ENCODE measurements at regions not wholly inside any gene's neighbourhood (a gene's known extent, or its start where the extent isn't known, plus 50 kb on each side); places are given as distances from the start of the nearest gene placed in this dataset.

- ATAC-seq (ENCODE audit: low read depth) (no peak), DNase-seq (ENCODE audit: low spot score in 2 of 2) (no peak)
- H3K9me3 Mint-ChIP-seq, result no peaks in the 10 kb centered on the region
- H3K4me1 Mint-ChIP-seq, result no peaks in the 10 kb centered on the region
- no peaks in the 10 kb centered on the region for H3K27me3 Mint-ChIP-seq
- no peak overlapping the region for H3K27ac Mint-ChIP-seq
- H3K36me3 Mint-ChIP-seq, result no peaks in the 10 kb centered on the region
- no peak overlapping the region for H3K4me3 Mint-ChIP-seq
These were observed 783.6 kb upstream of the ZEB2 start for GRCh38 chr2:145303536-145303935.

GRCh38 chr2:145302886-145303285 is 783.0 kb upstream of the ZEB2 start:
- no peaks in the 10 kb centered on the region for H3K36me3 Mint-ChIP-seq
- H3K4me3 Mint-ChIP-seq, result no peak overlapping the region
- H3K4me1 Mint-ChIP-seq, result no peaks in the 10 kb centered on the region
- no peak for DNase-seq (ENCODE audit: low spot score in 2 of 2)
- no peaks in the 10 kb centered on the region for H3K27me3 Mint-ChIP-seq
- no peaks in the 10 kb centered on the region for H3K9me3 Mint-ChIP-seq
- no peak overlapping the region for H3K27ac Mint-ChIP-seq
- no peak for ATAC-seq (ENCODE audit: low read depth)

GRCh38 chr2:145302451-145302850 is 782.5 kb upstream of the ZEB2 start:
- no peak for DNase-seq (ENCODE audit: low spot score in 2 of 2)
- Mint-ChIP-seq H3K4me1 (no peaks in the 10 kb centered on the region), H3K9me3 (no peaks in the 10 kb centered on the region), H3K27ac (no peak overlapping the region), H3K36me3 (no peaks in the 10 kb centered on the region), H3K4me3 (no peak overlapping the region), H3K27me3 (peaks cover 1% of the 10 kb centered on the region)
- ATAC-seq (ENCODE audit: low read depth), result no peak

- ATAC-seq (ENCODE audit: low read depth), result no peak
- H3K4me3 Mint-ChIP-seq, result no peak overlapping the region
- H3K9me3 Mint-ChIP-seq, result no peaks in the 10 kb centered on the region
- H3K27ac Mint-ChIP-seq, result no peak overlapping the region
- no peaks in the 10 kb centered on the region for H3K4me1 Mint-ChIP-seq
- no peak for DNase-seq (ENCODE audit: low spot score in 2 of 2)
- peaks cover 1% of the 10 kb centered on the region for H3K27me3 Mint-ChIP-seq
- no peaks in the 10 kb centered on the region for H3K36me3 Mint-ChIP-seq
These were observed 779.4 kb upstream of the ZEB2 start for GRCh38 chr2:145299368-145299767.

GRCh38 chr2:145292166-145292565 is 772.2 kb upstream of the ZEB2 start:
- no peak for ATAC-seq (ENCODE audit: low read depth)
- H3K9me3 Mint-ChIP-seq, result no peaks in the 10 kb centered on the region
- H3K4me3 Mint-ChIP-seq, result no peak overlapping the region
- DNase-seq (ENCODE audit: low spot score in 2 of 2), result no peak
- no peak overlapping the region for H3K27ac Mint-ChIP-seq
- H3K4me1 Mint-ChIP-seq, result no peaks in the 10 kb centered on the region
- H3K27me3 Mint-ChIP-seq, result no peaks in the 10 kb centered on the region
- no peaks in the 10 kb centered on the region for H3K36me3 Mint-ChIP-seq

- DNase-seq (ENCODE audit: low spot score in 2 of 2) (no peak), ATAC-seq (ENCODE audit: low read depth) (no peak)
- Mint-ChIP-seq H3K4me1 (no peaks in the 10 kb centered on the region), H3K36me3 (no peaks in the 10 kb centered on the region), H3K27me3 (no peaks in the 10 kb centered on the region), H3K9me3 (no peaks in the 10 kb centered on the region), H3K4me3 (no peak overlapping the region), H3K27ac (no peak overlapping the region)
These were observed 771.1 kb upstream of the ZEB2 start for GRCh38 chr2:145290986-145291385.

GRCh38 chr2:145289946-145290345 is 770.0 kb upstream of the ZEB2 start:
- H3K9me3 Mint-ChIP-seq, result no peaks in the 10 kb centered on the region
- H3K36me3 Mint-ChIP-seq, result no peaks in the 10 kb centered on the region
- H3K4me3 Mint-ChIP-seq, result no peak overlapping the region
- DNase-seq (ENCODE audit: low spot score in 2 of 2) (no peak), ATAC-seq (ENCODE audit: low read depth) (no peak)
- H3K27me3 Mint-ChIP-seq, result no peaks in the 10 kb centered on the region
- no peak overlapping the region for H3K27ac Mint-ChIP-seq
- no peaks in the 10 kb centered on the region for H3K4me1 Mint-ChIP-seq

GRCh38 chr2:145288650-145289496 is 769.0 kb upstream of the ZEB2 start:
- H3K27me3 Mint-ChIP-seq, result no peaks in the 10 kb centered on the region
- H3K4me1 Mint-ChIP-seq, result no peaks in the 10 kb centered on the region
- no peaks in the 10 kb centered on the region for H3K9me3 Mint-ChIP-seq
- H3K27ac Mint-ChIP-seq, result no peak overlapping the region
- DNase-seq (ENCODE audit: low spot score in 2 of 2) (no peak), ATAC-seq (ENCODE audit: low read depth) (no peak)
- no peaks in the 10 kb centered on the region for H3K36me3 Mint-ChIP-seq
- no peak overlapping the region for H3K4me3 Mint-ChIP-seq

GRCh38 chr2:145287736-145288135 is 767.8 kb upstream of the ZEB2 start:
- no peak overlapping the region for H3K27ac Mint-ChIP-seq
- no peaks in the 10 kb centered on the region for H3K27me3 Mint-ChIP-seq
- DNase-seq (ENCODE audit: low spot score in 2 of 2) (no peak), ATAC-seq (ENCODE audit: low read depth) (no peak)
- H3K36me3 Mint-ChIP-seq, result no peaks in the 10 kb centered on the region
- H3K4me1 Mint-ChIP-seq, result no peaks in the 10 kb centered on the region
- no peak overlapping the region for H3K4me3 Mint-ChIP-seq
- no peaks in the 10 kb centered on the region for H3K9me3 Mint-ChIP-seq

- ATAC-seq (ENCODE audit: low read depth), result no peak
- Mint-ChIP-seq H3K4me1 (no peaks in the 10 kb centered on the region), H3K27me3 (no peaks in the 10 kb centered on the region), H3K36me3 (no peaks in the 10 kb centered on the region), H3K27ac (no peak overlapping the region), H3K9me3 (no peaks in the 10 kb centered on the region), H3K4me3 (no peak overlapping the region)
- no peak for DNase-seq (ENCODE audit: low spot score in 2 of 2)
These were observed 766.9 kb upstream of the ZEB2 start for GRCh38 chr2:145286716-145287275.

- Mint-ChIP-seq H3K9me3 (no peaks in the 10 kb centered on the region), H3K36me3 (no peaks in the 10 kb centered on the region), H3K27me3 (no peaks in the 10 kb centered on the region), H3K4me1 (no peaks in the 10 kb centered on the region), H3K27ac (no peak overlapping the region), H3K4me3 (no peak overlapping the region)
- DNase-seq (ENCODE audit: low spot score in 2 of 2) (no peak), ATAC-seq (ENCODE audit: low read depth) (no peak)
These were observed 764.6 kb upstream of the ZEB2 start for GRCh38 chr2:145284551-145284950.

GRCh38 chr2:145283131-145283530 is 763.2 kb upstream of the ZEB2 start:
- Mint-ChIP-seq H3K27ac (no peak overlapping the region), H3K4me3 (no peak overlapping the region), H3K27me3 (no peaks in the 10 kb centered on the region), H3K9me3 (no peaks in the 10 kb centered on the region), H3K4me1 (no peaks in the 10 kb centered on the region), H3K36me3 (no peaks in the 10 kb centered on the region)
- ATAC-seq (ENCODE audit: low read depth) (no peak), DNase-seq (ENCODE audit: low spot score in 2 of 2) (no peak)

- no peak for DNase-seq (ENCODE audit: low spot score in 2 of 2)
- H3K4me1 Mint-ChIP-seq, result no peaks in the 10 kb centered on the region
- no peak overlapping the region for H3K4me3 Mint-ChIP-seq
- no peak overlapping the region for H3K27ac Mint-ChIP-seq
- no peaks in the 10 kb centered on the region for H3K9me3 Mint-ChIP-seq
- ATAC-seq (ENCODE audit: low read depth), result no peak
- H3K36me3 Mint-ChIP-seq, result no peaks in the 10 kb centered on the region
- H3K27me3 Mint-ChIP-seq, result no peaks in the 10 kb centered on the region
These were observed 758.0 kb upstream of the ZEB2 start for GRCh38 chr2:145277922-145278321.

GRCh38 chr2:145273840-145274239 is 753.9 kb upstream of the ZEB2 start:
- Mint-ChIP-seq H3K27ac (no peak overlapping the region), H3K9me3 (peaks cover 3% of the 10 kb centered on the region), H3K4me3 (no peak overlapping the region), H3K36me3 (peaks cover 3% of the 10 kb centered on the region), H3K4me1 (no peaks in the 10 kb centered on the region), H3K27me3 (no peaks in the 10 kb centered on the region)
- no peak for ATAC-seq (ENCODE audit: low read depth)
- no peak for DNase-seq (ENCODE audit: low spot score in 2 of 2)

- peaks cover 3% of the 10 kb centered on the region for H3K36me3 Mint-ChIP-seq
- peaks cover 3% of the 10 kb centered on the region for H3K9me3 Mint-ChIP-seq
- H3K27ac Mint-ChIP-seq, result no peak overlapping the region
- H3K4me1 Mint-ChIP-seq, result no peaks in the 10 kb centered on the region
- no peak overlapping the region for H3K4me3 Mint-ChIP-seq
- DNase-seq (ENCODE audit: low spot score in 2 of 2) (no peak), ATAC-seq (ENCODE audit: low read depth) (no peak)
- peaks cover 2% of the 10 kb centered on the region for H3K27me3 Mint-ChIP-seq
These were observed 749.0 kb upstream of the ZEB2 start for GRCh38 chr2:145268931-145269330.

Measured in memory B cell (primary cell).